NCI-H2196 treated with DMSO at 0.1 percent for 48 hours (cell line): ENCODE measurements at regions not wholly inside any gene's neighbourhood (a gene's known extent, or its start where the extent isn't known, plus 50 kb on each side); places are given as distances from the start of the nearest gene placed in this dataset.
A peak's percentile ranks its signal among the peaks of the same experiment; 100 is the strongest.

Experiments
- DNase-seq: peaks from one replicate; lab custom pipeline; 2025; ENCODE audit not compliant: unreplicated experiment; lab: John Stamatoyannopoulos, UW

DNA sequence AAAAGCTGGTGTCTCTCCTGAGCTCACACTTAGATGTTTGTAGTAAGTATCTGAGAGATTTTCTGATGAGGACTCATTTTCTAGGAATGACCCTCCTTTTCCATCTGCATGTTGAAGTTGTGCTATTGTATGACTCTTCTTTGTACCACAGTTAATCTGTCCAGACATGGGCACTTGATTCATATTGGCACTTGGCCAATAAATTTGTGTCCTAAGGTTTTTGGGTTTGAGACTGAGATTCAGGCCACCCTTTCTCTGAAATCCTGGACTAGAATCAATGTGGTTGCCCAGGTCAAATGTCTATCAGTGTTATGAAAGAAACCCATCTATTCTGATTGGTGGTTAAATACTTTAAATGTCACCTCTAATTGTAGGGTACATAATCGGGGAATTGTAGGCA is 869.0 kb downstream of the SH3BGRL start:
- no peak for DNase-seq

DNA sequence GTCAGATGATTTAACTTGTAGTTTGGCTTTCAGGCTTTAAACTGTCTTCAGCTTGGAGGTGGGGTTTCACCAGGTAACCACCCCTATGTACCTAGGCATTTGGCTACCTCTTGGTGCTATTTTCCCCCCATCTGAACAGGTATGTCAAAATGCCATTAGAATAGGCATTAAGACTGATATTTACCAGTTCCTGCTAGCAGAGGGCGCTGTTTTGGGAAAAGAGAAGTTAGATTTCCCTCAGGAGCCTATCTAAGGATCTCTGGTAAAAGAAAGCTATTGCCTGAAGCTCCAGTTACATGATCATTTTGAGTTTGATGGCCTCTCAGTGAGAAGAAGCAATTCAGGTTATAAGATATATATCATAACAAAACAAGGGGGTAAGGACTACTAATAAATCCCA is 879.1 kb downstream of the SH3BGRL start:
- no peak for DNase-seq

DNA sequence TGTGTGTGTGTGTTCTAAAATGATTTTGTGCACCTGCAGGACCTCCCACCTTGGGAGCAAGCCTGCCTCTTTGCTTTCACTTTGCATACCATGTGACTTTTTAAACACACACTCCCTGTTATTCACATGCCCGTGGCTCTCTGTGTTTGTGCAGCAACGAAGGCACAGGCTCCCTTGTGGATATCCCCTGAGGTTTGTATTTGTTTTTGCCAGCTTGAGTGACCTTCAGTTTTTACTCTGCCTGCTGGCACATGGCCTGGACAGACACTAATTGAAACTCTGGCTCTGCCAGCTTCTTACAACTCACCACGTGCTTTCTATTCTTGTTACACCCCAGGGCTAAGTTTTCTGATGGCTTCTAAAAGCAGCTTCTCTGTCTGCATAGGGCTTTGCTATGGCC is 885.8 kb downstream of the SH3BGRL start:
- no peak for DNase-seq

DNA sequence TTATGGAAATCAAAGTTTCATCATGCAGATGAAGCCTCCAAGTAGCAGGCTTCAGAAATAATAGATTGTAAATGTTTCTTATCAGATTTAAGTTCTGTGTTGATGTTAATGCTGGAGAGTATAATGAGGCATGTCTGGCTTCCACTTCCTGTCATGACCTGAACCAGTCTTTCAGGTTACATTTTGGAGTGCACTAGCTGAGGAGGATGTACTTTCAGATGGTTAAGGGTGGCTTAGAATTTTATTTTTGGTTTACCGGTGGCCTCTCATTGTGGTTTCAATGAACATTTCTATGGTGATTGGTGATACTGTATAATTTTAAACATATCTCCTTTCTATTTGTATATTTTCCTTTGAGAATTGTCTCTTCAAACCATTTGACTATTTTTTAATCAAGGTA is 890.4 kb downstream of the SH3BGRL start:
- DNase-seq, result no peak

DNA sequence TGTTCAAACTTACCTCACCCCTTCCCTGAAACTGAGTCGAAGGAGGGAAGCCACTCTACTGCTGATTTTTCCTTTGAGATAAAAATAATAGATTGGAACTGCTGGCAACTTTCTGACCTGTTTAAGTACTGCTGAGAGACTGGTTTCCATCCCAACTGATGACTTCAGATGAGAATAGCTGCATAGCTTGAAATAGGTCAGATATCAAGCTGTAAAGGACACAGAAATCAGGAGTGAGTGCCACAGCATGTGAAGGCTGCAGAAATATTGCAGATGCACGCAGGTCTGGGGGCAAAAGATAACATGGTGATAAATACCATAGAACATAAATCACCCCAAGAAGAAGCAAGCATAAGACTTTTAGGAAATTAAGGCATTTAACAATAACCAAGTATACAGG is 923.2 kb downstream of the SH3BGRL start:
- DNase-seq, result no peak

DNA sequence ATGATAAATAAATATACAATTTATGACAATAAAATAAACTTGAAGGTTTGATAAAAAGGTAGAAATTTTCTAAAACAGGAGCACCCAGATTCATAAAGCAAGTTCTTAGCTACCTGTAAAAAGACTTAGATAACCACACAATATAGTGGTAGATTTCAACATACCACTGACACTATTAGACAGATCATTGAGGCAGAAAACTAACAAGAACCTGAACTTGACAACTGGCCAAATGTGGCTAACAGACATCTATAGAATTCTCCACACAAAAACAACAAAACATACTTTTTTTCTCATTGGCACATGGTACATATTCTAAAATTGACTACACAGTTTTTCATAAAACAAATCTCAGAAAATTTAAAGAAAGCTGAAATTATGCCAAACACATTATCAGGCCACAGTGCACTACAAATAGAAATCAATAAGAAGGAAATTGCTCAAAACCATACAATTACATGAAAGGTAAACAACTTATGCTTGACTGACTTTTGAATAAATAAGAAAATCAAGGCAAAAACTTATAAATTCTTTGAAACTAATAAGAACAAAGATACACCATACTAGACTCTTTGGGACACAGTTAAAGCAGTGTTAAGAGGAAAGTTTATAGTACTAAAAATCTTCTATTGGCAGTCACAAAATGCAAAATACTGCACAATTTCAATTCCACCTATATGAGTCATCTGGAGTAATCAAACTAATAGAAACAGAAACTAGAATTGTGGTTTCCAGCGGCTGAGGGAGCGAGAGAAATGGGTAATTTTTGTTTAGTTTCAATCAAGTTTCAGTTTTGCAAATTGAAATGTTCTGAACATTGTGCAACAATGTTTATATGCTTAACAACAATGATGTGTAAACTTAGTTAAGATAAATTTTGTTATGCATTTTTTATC is 925.6 kb downstream of the SH3BGRL start:
- no peak for DNase-seq

DNA sequence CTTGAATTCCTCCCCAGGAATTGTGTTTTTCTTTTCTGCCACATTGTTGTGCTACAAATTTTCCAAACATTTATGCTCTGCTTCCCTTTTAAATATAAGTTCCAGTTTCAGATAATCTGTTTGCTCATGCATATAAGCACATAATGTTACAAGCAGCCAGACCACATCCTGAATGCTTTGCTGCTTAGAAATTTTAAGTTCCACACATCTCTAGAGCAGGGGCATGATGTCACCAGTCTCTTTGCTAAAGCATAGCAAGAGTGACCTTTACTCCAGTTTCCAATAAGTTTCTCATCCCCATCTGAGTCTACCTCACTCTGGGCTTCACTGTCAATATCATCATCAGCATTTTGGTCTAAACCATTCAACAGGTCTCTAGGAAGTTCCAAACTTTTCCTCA is 932.5 kb downstream of the SH3BGRL start:
- no peak for DNase-seq

DNA sequence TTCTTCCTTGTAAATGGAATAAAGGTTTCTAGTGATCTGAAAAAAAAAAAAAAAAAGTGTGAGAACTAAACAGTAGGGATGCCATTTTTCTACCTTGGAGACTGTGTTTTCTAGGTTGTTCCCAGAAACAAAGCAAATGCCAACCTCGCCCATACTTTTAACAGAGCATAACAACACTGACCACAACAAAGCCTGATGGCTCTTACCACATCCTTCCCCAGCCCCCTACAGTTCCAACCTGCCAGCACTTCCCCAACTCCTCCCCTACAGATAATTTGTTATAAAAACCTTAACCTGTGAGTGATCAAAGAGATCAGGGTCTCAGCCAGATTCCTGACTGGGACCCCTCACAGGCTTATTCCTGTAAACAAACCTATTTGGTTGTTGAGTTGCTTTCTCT is 940.0 kb downstream of the SH3BGRL start:
- no peak for DNase-seq

DNA sequence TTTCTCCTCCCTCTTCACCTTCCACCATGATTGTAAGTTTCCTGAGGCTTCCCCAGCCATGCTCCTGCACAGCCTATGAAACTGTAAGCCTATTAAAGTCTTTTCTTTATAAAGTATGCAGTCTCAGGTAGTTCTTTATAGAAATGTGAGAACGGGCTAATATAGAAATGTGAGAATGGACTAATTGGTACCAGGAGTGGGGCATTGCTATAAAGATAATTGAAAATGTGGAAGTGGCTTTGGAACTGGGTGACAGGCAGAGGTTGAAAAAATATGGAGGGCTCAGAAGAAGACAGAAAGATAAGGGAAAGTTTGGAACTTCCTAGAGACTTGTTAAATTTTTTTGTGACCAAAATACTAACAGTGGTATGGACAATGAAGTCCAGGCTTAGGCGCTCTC is 959.3 kb downstream of the SH3BGRL start:
- no peak for DNase-seq

DNA sequence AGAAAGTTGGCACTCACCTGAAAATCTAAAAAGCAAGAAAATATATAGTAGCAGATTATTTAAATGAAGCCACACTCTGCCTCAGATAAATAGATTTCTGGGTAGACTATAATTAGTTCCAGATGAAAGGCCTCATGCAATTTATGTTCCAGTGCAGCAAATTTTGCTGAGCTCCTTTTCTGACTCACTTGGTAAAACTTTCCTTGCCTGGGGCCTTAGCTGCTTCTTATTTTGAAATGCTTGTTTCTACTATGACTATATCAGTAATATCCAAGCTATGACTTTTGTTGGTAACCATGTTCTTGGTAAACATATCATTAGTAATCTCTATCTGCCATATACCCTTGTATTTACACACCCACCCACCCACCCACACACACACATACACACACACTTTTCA is 961.8 kb downstream of the SH3BGRL start:
- no peak for DNase-seq

DNA sequence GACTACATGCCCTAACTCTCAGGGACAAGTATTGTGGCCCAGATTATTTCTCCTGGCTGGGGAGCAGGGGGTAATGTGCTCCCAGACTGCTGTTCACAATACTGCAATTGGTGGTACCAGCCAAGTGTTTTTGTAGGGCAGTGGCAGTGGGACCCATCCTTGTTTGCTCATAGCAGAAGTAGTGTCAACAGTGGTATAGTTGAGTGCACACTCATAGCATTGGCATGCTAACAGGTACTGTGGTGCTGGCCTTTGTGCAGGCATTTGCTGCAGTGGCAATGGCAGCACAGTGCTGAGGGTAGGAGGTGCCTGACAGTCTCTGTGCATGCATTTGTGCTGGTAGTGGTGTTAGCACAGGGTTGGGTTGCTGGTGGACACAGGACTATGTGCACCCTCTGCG is 995.0 kb downstream of the SH3BGRL start:
- DNase-seq, result no peak

DNA sequence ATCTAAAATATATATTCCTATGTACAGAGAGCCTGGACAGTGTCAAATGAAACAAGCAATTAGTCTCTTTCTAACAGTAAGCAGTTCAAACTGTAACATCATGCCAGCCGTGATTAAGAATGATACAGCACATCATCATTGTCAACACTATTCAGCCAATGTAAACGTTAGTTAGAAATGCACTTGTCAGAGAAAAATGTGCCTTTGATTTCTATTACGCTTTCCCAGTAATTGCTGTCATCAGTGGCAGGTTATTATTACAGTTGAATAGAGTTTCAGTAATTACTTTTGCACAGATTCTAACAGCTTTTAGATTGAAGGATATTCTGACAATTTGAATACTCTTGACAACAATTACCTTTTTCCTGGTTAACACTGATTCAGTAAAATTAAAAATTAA is 1007.1 kb downstream of the SH3BGRL start:
- no peak for DNase-seq

DNA sequence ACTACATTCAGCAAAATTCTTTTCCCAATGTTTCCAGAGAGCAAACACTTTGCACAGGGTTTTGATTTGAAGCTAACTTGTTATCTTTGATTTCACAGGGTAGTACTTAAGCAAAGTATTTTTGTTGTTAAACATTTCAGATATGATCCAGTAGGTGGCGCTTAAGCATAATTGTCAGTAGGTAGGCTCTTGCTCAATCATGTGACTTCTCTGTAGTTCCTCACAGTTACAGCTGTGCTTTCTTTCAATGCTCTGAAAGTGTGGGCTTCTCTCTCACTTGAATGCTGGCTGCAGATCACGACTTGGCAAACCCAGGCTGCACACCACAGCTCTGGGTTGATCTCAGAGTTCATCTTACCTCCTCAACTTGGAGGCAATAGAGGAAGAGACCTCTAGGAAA is 1016.5 kb downstream of the SH3BGRL start:
- peak; percentile 0 for DNase-seq

DNA sequence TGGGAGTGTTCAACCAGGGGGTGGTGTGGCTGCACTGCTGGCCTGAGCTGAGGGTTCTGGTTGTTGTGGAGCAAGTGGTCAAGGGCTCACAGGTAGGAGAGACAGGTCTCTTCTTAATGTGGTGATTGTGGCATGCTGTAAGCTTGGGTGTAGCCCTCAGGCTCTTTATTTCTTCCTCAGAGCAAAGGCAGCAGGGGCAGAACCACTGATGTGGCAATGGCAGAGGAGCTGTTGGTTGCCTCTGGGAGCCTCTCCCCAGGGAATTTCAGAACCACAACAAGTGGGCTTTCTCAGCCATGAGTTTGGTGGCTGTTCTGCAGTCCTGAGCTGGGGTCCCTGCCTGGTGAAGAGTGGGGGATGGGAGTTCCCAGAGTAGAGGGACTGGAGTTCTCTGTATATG is 1017.2 kb downstream of the SH3BGRL start:
- DNase-seq, result no peak

DNA sequence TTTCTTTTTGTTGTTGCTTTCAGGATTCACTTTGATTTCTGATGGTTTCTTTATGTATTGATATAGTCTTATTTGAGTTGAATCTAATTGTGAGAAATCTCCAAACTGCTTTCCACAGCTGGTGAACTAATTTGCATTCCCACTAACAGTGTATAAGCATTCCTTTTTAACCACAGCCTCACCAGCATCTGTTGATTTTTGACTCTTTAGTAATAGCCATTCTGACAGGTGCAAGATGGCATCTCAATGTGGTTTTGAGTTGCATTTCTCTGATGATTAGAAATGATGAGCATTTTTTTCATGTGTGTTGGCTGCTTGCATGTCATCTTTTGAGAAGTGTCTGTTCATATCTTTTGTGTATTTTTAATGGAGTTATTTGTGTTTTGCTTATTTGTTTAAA is 1023.1 kb downstream of the SH3BGRL start:
- DNase-seq, result no peak

DNA sequence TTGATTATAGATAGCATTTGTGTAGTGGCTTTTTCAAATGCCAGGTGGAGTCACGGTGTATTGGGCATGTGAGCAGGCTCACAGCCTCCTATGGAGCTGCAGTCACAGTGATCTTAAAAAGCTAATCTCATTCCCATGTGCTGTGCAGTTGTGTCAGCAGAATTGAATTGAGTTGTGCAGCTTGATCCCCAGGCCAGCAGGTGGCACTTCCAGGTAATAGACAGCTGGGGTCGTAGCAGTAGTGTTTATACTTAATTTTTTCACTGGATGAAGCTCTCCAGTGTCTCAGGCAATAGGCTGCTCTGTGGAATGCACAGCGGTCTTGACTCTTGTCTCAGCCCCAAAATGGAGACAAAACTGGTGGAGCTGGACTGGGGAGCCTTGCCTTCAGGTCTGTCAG is 1028.1 kb downstream of the SH3BGRL start:
- no peak for DNase-seq

DNA sequence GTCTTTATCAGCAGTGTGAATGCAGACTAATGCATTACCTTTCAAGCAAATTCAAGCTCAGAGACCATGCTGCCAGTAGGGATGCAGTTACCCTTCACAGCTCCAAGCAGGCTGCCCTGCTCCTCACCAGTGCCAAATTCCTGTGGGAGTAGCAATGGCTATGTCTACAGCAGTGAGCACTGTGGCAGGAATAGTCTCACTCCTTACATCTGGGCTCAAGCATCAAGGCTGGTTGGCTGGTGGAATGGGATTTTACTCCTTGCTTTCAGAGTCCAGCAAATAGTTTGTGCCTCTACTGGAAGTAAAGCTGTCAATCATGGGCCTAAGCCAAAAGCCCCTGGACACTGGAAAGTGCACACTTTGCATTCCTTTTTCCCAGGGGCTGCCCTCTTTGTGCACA is 1030.8 kb downstream of the SH3BGRL start:
- DNase-seq, result no peak

DNA sequence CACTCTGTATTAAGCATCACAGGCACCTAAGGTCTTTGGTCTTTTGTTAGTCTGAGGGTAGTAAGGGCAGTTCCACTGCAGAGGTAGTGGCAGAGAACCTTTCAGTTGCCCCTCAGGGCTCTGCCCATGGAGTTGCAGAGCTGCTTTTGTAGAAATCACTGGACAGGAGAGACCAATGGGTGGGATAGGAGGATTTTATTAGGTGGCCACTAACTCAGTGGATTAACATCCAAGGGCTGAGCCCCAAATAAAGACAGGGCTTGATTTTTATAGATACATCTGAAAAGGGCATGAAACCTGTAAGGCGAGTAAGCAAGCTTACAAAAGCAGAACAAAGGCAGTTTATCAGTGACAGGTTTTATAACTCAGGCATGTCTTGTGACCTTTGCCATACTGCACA is 1035.4 kb downstream of the SH3BGRL start:
- DNase-seq, result no peak
